ENCODE measurements at regions not wholly inside any gene's neighbourhood (a gene's known extent, or its start where the extent isn't known, plus 50 kb on each side); places are given as distances from the start of the nearest gene placed in this dataset.

- intact Hi-C loops (cut with DNase I) = no loop called here
- no peak for DNase-seq
These were observed 105.7 kb downstream of the PLEKHG1 start for GRCh38 chr6:150705392-150705791.

- DNase-seq = no peak
- intact Hi-C loops (cut with DNase I) = no loop called here
These were observed 110.6 kb downstream of the PLEKHG1 start for GRCh38 chr6:150710236-150710635.

GRCh38 chr6:150711061-150711460 is 111.4 kb downstream of the PLEKHG1 start:
- no peak for DNase-seq
- intact Hi-C loops (cut with DNase I) = no loop called here

- peak in 33 of 42 donors; percentile 17 to 73 (median 41) for DNase-seq
- intact Hi-C loops (cut with DNase I) = no loop called here
These were observed 112.2 kb downstream of the PLEKHG1 start for GRCh38 chr6:150711584-150712504.

GRCh38 chr6:150712505-150713252 is 113.0 kb downstream of the PLEKHG1 start:
- intact Hi-C loops (cut with DNase I) = no loop called here
- DNase-seq = no peak

GRCh38 chr6:150713487-150713886 is 113.8 kb downstream of the PLEKHG1 start:
- DNase-seq = no peak
- intact Hi-C loops (cut with DNase I) = no loop called here

GRCh38 chr6:150713931-150714330 is 114.2 kb downstream of the PLEKHG1 start:
- intact Hi-C loops (cut with DNase I) = no loop called here

GRCh38 chr6:150715133-150715532 is 115.4 kb downstream of the PLEKHG1 start:
- intact Hi-C loops (cut with DNase I) = no loop called here

More at GRCh38 chr6:150713931-150714330, 114.2 kb downstream of the PLEKHG1 start:
- no peak for DNase-seq

GRCh38 chr6:150717419-150717818 is 117.7 kb downstream of the PLEKHG1 start:
- DNase-seq = no peak
- intact Hi-C loops (cut with DNase I) = no loop called here

More at GRCh38 chr6:150715133-150715532, 115.4 kb downstream of the PLEKHG1 start:
- DNase-seq = no peak

- intact Hi-C loops (cut with DNase I) = no loop called here
- DNase-seq = no peak
These were observed 119.5 kb downstream of the PLEKHG1 start for GRCh38 chr6:150719099-150719766.

GRCh38 chr6:150719831-150720230 is 120.1 kb downstream of the PLEKHG1 start:
- DNase-seq = no peak
- intact Hi-C loops (cut with DNase I) = no loop called here

- no peak for DNase-seq
These were observed 121.1 kb downstream of the PLEKHG1 start for GRCh38 chr6:150720774-150721233.

GRCh38 chr6:150721418-150722266 is 122.0 kb downstream of the PLEKHG1 start:
- intact Hi-C loops (cut with DNase I) = no loop called here
- DNase-seq = no peak

More at GRCh38 chr6:150720774-150721233, 121.1 kb downstream of the PLEKHG1 start:
- intact Hi-C loops (cut with DNase I) = no loop called here

GRCh38 chr6:150722614-150723344 is 123.1 kb downstream of the PLEKHG1 start:
- no peak for DNase-seq
- intact Hi-C loops (cut with DNase I) = no loop called here

- intact Hi-C loops (cut with DNase I) = no loop called here
- DNase-seq = no peak
These were observed 123.6 kb downstream of the PLEKHG1 start for GRCh38 chr6:150723345-150723658.

- DNase-seq = no peak
- intact Hi-C loops (cut with DNase I) = no loop called here
These were observed 124.2 kb downstream of the PLEKHG1 start for GRCh38 chr6:150723857-150724256.

GRCh38 chr6:150725795-150726194 is 126.1 kb downstream of the PLEKHG1 start:
- no peak for DNase-seq
- intact Hi-C loops (cut with DNase I) = no loop called here

GRCh38 chr6:150729188-150729748 is 129.6 kb downstream of the PLEKHG1 start:
- intact Hi-C loops (cut with DNase I) = no loop called here

More at GRCh38 chr6:150729188-150729748, 129.6 kb downstream of the PLEKHG1 start:
- peak in 1 of 42 donors; percentile 33 for DNase-seq
